Endothelial cell of umbilical vein (primary cell): ENCODE measurements at regions not wholly inside any gene's neighbourhood (a gene's known extent, or its start where the extent isn't known, plus 50 kb on each side); places are given as distances from the start of the nearest gene placed in this dataset.

Experiments
- BruUV-seq: library from RNA; stranded (reverse); fragments of 400-500 nt; replicated peaks from 2 replicates; lab custom pipeline; 2021; lab: Mats Ljungman, UMichigan
- CTCF ChIA-PET: fragments of 300-600, 350-600 bp; sonication (Branson Sonifier 250); formaldehyde crosslinking; loops from one replicate; lab custom pipeline; 2021; ENCODE audit warnings: antibody characterized with exemption, inconsistent platforms; lab: Charles Lee
- POLR2A ChIA-PET: fragments of 300-600, 350-600 bp; sonication (Branson Sonifier 250); formaldehyde crosslinking; loops from one replicate; lab custom pipeline; 2021; ENCODE audit warnings: antibody characterized with exemption, inconsistent platforms; lab: Charles Lee
- DNase-seq: peaks from one replicate; pipeline ENCODE4 v3.0.0-alpha.2; 2011; ENCODE audit warnings: low read depth, low spot score
- FAIRE-seq: peaks from 2 replicates; lab custom pipeline; 2011; peaks lifted over from hg19 to GRCh38; lab: Jason Lieb, UNC
- H2AFZ ChIP-seq: 2 replicates; pipeline ENCODE4 v1.6.0; 2012; ENCODE audit warnings: low read depth, low read length, control low read depth, inconsistent platforms
- H3K27ac ChIP-seq: 2 replicates; pipeline ENCODE4 v1.5.1; 2011; ENCODE audit warnings: low read depth, mild to moderate bottlenecking, control low read depth, low read length, moderate library complexity; ENCODE audit not compliant: insufficient read depth
- H3K27me3 ChIP-seq, 2 experiments: 2 replicates each; pipeline versions ENCODE4 v1.6.0 to v1.6.1; 2011; ENCODE audit warnings: low read length in 2 of 2, mixed read lengths in 1 of 2; ENCODE audit not compliant: control insufficient read depth in 2 of 2, insufficient read depth in 2 of 2
- H3K36me3 ChIP-seq, 2 experiments: 2 replicates in 1 of 2; 3 replicates in 1 of 2; pipeline ENCODE4 v1.5.1; 2011; ENCODE audit warnings: low read length in 2 of 2, mild to moderate bottlenecking in 1 of 2, moderate library complexity in 1 of 2; ENCODE audit not compliant: control insufficient read depth in 2 of 2, insufficient read depth in 2 of 2; ENCODE audit errors: extremely low read depth in 1 of 2
- H3K4me1 ChIP-seq: 3 replicates; pipeline ENCODE4 v1.5.1; 2011; ENCODE audit warnings: mild to moderate bottlenecking, low read length; ENCODE audit not compliant: control insufficient read depth, insufficient read depth; ENCODE audit errors: extremely low read depth
- H3K4me2 ChIP-seq: 2 replicates; pipeline ENCODE4 v1.6.1; 2011; ENCODE audit warnings: low read length, control low read depth, mixed read lengths; ENCODE audit not compliant: insufficient read depth
- H3K4me3 ChIP-seq, 3 experiments: fragments of 200-600 bp in 1 of 3; sonication (generic), shearing (Covaris generic) in 1 of 3; replicated peaks in 1 of 3; 2 replicates each; pipeline ENCODE4 v1.5.1; 2011 to 2016; ENCODE audit warnings: control low read depth in 3 of 3, low read length in 3 of 3, mild to moderate bottlenecking in 2 of 3, inconsistent platforms in 1 of 3, low read depth in 1 of 3, moderate library complexity in 1 of 3; ENCODE audit not compliant: insufficient read depth in 1 of 3
- H3K79me2 ChIP-seq: 2 replicates; pipeline ENCODE4 v1.6.0; 2012; ENCODE audit warnings: low read length, inconsistent platforms; ENCODE audit not compliant: control insufficient read depth, insufficient read depth
- H3K9ac ChIP-seq: replicated peaks from 2 replicates; pipeline ENCODE3; 2011; ENCODE audit warnings: low read length, control low read depth; ENCODE audit not compliant: insufficient read depth; ENCODE audit errors: extremely low read depth
- H3K9me1 ChIP-seq: replicated peaks from 3 replicates; pipeline ENCODE4 v1.6.0; 2011; ENCODE audit warnings: mild to moderate bottlenecking, low read length; ENCODE audit not compliant: control insufficient read depth, insufficient read depth; ENCODE audit errors: extremely low read depth
- H3K9me3 ChIP-seq: replicated peaks from 2 replicates; pipeline ENCODE4 v1.5.1; 2012; ENCODE audit warnings: low read length, inconsistent platforms; ENCODE audit not compliant: control insufficient read depth, insufficient read depth
- H4K20me1 ChIP-seq: replicated peaks from 2 replicates; pipeline ENCODE3; 2011; ENCODE audit warnings: mild to moderate bottlenecking, low read length; ENCODE audit not compliant: control insufficient read depth, insufficient read depth; ENCODE audit errors: extremely low read depth
- EZH2 ChIP-seq: IDR thresholded peaks from 2 replicates; pipeline ENCODE4 v1.6.1; 2012; ENCODE audit warnings: borderline replicate concordance, low read depth, mild to moderate bottlenecking, moderate library complexity, low read length, inconsistent platforms; ENCODE audit not compliant: severe bottlenecking
- FOS ChIP-seq: IDR thresholded peaks from 2 replicates; pipeline ENCODE4 v1.6.1; 2011; ENCODE audit warnings: mild to moderate bottlenecking, low read length, moderate library complexity, borderline replicate concordance; ENCODE audit not compliant: insufficient read depth
- GATA2 ChIP-seq: IDR thresholded peaks from 2 replicates; pipeline ENCODE4 v1.7.0; 2011; ENCODE audit warnings: low read depth, mild to moderate bottlenecking, moderate library complexity, mixed read lengths, low read length; ENCODE audit not compliant: insufficient read length, insufficient read depth
- JUN ChIP-seq: IDR thresholded peaks from 2 replicates; pipeline ENCODE4 v1.6.1; 2011; ENCODE audit warnings: borderline replicate concordance, low read depth; ENCODE audit not compliant: insufficient read length, insufficient read depth
- MYC ChIP-seq: IDR thresholded peaks from one replicate; pipeline ENCODE4 v1.6.1; 2011; ENCODE audit warnings: mild to moderate bottlenecking, low read depth, low read length
- POLR2A ChIP-seq: IDR thresholded peaks from 2 replicates; pipeline ENCODE4 v1.6.1; 2012; ENCODE audit warnings: low read depth, mild to moderate bottlenecking, control low read depth, low read length
- POLR2AphosphoS5 ChIP-seq: IDR thresholded peaks from 2 replicates; pipeline ENCODE4 v1.6.1; 2012; ENCODE audit warnings: low read depth, mild to moderate bottlenecking, control low read depth, low read length, moderate library complexity; ENCODE audit not compliant: insufficient read depth
- dilution Hi-C: fragments of 300-500 bp; cut with MboI; formaldehyde crosslinking; loops from one replicate; pipeline ENCODE4 v1.15.0; 2019; ENCODE audit warnings: low sequenced_read_pairs; ENCODE audit not compliant: extremely low pct_ligation_motif_present
- intact Hi-C: fragments of 100-400 bp; cut with micrococcal nuclease; formaldehyde crosslinking; loops from one replicate; pipeline ENCODE4 v1.10.0; 2022
- TF ChIP-seq, protein P1 (sequence below): IDR thresholded peaks from 2 replicates; pipeline ENCODE4 v1.6.1; 2011; ENCODE audit not compliant: insufficient read depth, insufficient read length
- TF ChIP-seq, protein P2 (sequence below), 2 donors: IDR thresholded peaks; 1 replicate in 1 of 2; 2 replicates in 1 of 2; pipeline ENCODE4 v1.5.1; 2011; ENCODE audit warnings: low read length in 2 of 2, mild to moderate bottlenecking in 2 of 2, moderate library complexity in 2 of 2, control low read depth in 1 of 2, inconsistent platforms in 1 of 2, low read depth in 1 of 2; ENCODE audit not compliant: insufficient read depth in 1 of 2; ENCODE audit errors: extremely low read depth in 1 of 2

DNA sequence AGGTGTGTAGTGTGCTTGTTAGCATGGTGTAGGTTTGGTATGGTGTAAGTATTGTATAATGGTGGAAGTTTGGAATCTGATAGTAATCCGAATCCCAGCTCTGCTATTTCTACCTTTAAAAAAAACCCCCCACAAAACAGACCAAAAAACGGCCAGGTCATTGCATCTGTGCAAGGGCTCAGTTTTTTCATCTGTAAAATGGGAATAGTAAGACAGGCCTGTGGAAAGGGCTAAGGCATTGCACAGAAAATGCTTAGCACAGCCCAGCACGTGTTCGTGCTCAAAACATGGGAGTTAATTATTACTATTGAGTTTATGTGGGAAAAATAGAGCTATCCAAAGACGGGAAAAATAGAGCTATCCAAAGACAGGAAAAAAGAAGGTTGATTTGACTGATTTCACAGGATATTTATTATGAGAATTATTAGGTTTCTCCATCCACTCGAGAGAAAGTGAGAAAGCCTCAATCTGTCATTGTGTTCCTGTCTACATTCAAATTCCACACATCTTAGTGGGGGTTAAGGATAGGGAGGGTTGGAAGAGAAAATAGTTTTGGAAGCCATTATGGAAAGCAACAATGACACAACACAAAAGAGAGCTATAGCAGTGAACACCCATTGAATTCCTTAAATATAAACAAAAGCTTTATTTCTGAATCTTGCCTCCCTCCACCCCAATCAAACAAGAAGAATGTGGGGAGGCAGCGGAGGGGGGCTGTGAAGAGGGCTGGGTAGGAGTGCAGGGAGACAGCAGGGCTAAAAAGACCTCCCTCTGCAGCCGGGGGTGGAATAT, 126.8 kb upstream of the MAX start:
- BruUV-seq, result no TSS peak
- Histone ChIP-seq H4K20me1 (no peaks in the 10 kb centered on the region), H3K36me3 (no peaks in the 10 kb centered on the region), H2AFZ (peak overlapping the region; percentile 96), H3K9me1 (no peaks in the 10 kb centered on the region), H3K4me1 (peaks cover 21% of the 10 kb centered on the region), H3K4me2 (peak overlapping the region; percentile 92), H3K4me3 (peak overlapping the region in 2 of 3 experiments; percentile 23 to 65), H3K9ac (peak overlapping the region; percentile 68), H3K27ac (no peak overlapping the region), H3K79me2 (no peaks in the 10 kb centered on the region), H3K9me3 (no peaks in the 10 kb centered on the region), H3K27me3 (no peaks in the 10 kb centered on the region)
- dilution Hi-C loops, result no loop called here
- TF ChIP-seq POLR2A, result no peak
- no peak for TF ChIP-seq FOS
- TF ChIP-seq, protein P1, sequence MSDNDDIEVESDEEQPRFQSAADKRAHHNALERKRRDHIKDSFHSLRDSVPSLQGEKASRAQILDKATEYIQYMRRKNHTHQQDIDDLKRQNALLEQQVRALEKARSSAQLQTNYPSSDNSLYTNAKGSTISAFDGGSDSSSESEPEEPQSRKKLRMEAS, result no peak
- TF ChIP-seq MYC, result no peak
- no peak for TF ChIP-seq EZH2
- TF ChIP-seq, protein P2, sequence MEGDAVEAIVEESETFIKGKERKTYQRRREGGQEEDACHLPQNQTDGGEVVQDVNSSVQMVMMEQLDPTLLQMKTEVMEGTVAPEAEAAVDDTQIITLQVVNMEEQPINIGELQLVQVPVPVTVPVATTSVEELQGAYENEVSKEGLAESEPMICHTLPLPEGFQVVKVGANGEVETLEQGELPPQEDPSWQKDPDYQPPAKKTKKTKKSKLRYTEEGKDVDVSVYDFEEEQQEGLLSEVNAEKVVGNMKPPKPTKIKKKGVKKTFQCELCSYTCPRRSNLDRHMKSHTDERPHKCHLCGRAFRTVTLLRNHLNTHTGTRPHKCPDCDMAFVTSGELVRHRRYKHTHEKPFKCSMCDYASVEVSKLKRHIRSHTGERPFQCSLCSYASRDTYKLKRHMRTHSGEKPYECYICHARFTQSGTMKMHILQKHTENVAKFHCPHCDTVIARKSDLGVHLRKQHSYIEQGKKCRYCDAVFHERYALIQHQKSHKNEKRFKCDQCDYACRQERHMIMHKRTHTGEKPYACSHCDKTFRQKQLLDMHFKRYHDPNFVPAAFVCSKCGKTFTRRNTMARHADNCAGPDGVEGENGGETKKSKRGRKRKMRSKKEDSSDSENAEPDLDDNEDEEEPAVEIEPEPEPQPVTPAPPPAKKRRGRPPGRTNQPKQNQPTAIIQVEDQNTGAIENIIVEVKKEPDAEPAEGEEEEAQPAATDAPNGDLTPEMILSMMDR (IDR thresholded peaks at IDR 0.05; ENCODE audit: extremely low read depth in 1 of 2, insufficient read depth in 1 of 2, low read depth in 1 of 2, low read length in 2 of 2), result no peak
- no peak for TF ChIP-seq POLR2AphosphoS5
- TF ChIP-seq GATA2, result no peak
- no peak for TF ChIP-seq JUN
- POLR2A ChIA-PET, result no interaction called here
- intact Hi-C loops, result no loop called here
- FAIRE-seq (no peak), DNase-seq (peak; percentile 33)
- CTCF ChIA-PET, result interaction anchor here (0.6 to 7.0 kb wide), 5 partner anchors 11 to 595 kb away, joined by 3 to 35 read pairs (median 6); partner anchors contain the start of gene FUT8
